GM12891 (cell line): ENCODE measurements at regions not wholly inside any gene's neighbourhood (a gene's known extent, or its start where the extent isn't known, plus 50 kb on each side); places are given as distances from the start of the nearest gene placed in this dataset.

Experiments used
- POLR2A ChIP-seq: IDR thresholded peaks from 2 replicates; pipeline ENCODE4 v1.6.1; 2011; ENCODE audit warnings: low read depth, low read length, control low read depth
- POLR2AphosphoS5 ChIP-seq: IDR thresholded peaks from 2 replicates; pipeline ENCODE4 v1.6.1; 2011; ENCODE audit warnings: low read depth, low read length, control low read depth
- TAF1 ChIP-seq: IDR thresholded peaks from 2 replicates; pipeline ENCODE4 v1.6.1; 2011; ENCODE audit warnings: low read depth, low read length, control low read depth

GRCh38 chr9:27888661-27889295, 315.5 kb upstream of the C9orf72 start:
- TF ChIP-seq POLR2A = no peak
- TF ChIP-seq POLR2AphosphoS5 = no peak
- TF ChIP-seq TAF1 = no peak
